Effector CD8-positive, alpha-beta T cell (primary cell): ENCODE measurements at regions not wholly inside any gene's neighbourhood (a gene's known extent, or its start where the extent isn't known, plus 50 kb on each side); places are given as distances from the start of the nearest gene placed in this dataset.

Experiments
- DNase-seq: peaks from one replicate; lab custom pipeline; 2025; lab: John Stamatoyannopoulos, UW

DNA sequence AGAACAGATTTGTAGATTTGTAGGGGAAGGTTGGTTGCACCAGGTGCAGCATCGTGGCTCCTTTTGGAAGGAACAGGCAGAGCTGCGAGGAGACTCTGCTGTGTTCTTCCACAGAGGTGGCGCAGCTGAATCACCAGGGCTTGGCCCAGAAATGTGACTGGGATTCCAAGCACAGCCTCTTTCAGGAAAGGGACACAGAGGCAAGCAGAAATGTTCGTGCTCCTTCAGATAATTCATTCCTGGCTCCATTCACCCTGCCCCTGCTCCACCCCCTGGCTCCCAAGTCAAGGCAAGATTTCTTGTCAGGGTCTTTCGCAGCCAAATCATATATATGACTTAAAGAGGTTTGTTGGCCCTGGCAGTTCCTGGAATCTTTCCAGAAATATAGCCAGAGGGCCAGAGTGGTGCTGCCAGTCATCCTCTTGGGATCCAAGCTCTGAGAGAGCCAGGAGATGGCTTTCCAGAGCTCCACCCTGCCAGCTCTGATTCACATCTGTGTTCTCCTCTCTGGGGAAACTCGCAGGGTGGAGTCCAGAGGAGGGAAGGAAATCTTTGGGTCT lies 203.9 kb upstream of the TANK start:
- no peak for DNase-seq

DNA sequence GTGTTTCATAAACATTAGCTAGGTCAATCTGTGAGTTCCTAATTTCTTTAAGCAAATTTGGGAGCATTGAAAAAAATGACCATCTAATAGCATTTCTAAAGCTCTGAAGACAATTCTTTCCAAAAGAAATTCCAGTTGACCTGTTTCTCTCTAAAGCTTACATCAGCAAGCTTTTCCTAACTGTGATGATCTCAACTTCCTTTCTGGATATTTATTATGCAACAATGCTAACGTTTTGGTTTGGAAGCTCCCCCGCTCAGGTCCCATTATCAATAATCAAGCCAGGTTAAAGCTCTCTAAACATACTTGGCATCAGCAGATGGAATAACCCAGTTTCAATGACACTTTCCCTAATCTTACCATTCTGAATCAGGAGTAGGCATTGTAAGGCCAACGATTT lies 196.3 kb upstream of the TANK start:
- no peak for DNase-seq

DNA sequence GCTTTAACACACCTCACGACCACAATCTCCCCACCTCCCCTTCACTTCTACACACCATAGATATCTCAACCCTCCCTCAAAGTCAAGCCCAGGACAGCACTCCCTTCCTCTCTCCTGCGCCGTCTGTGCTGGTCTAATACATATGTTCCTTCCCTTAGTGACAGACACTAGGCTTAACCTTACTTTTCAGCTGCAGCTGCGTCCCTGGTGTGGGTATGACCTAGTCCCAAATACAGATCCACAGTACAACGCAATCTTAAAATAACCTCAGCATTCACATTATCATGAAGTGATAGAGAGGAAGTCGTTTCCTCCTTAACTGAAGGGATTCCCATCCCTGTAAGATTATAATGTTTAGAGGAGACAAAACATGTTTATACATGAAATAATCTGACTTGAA lies 192.7 kb upstream of the TANK start:
- DNase-seq, result no peak

DNA sequence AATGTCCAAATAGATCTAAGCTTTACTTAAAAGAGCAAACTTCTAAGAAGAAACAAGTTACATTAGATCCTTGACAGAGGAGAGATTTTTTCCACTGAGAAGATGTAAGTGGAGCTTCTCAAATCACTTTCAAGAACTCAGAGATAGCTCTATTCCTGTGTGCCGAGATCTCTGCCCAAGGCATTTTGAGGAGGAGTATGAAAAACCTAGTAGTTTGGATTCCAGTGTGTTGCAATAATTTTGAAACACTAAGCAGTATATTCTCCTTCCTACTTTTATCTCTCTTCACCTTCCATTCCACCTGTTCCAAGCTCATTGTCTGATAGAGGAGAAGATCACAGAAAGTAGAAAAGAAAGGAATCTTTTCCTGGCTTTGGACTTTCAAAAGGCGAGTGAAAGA lies 192.0 kb upstream of the TANK start:
- no peak for DNase-seq

DNA sequence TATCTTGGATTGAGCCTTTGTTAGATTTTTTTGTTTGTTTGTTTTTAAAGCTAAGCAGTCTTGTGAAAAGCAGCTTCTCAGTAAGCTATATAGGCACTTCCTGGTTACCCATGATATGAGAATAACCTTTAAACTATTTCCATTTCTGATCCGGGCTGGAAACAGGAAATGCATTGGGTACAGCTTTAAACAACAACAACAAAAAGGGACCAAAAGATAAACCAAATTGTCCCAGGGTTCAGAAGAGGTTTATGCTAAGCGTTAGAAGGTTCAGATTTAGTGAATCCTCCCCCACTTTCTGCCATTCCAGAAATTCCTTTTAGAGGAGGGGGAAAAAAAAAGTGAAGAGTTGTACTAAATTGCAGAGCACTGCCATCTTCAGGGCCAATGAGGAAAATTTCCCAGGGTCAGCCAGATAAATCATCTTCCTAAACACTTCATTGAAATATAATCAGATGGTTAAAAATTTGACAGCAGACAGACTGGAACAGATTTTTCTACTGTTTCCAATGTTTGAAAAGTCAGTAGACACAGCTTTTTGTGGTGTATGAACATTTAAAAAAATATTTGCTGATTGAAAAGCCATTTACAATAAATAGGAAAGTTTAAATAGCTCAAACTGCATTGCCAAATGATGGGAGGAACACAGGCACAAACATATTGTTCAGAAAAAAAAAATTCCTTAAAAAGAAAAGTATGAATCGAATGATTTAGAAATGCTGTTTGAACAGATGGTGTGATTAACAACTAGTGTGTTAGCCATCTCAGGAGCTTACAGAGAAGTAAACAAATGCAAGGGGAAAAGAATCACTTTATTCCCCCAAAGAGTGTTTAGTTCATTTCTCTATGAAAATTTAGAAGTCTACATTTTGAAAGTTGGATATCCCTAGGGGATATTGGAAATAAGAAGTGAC lies 189.9 kb upstream of the TANK start:
- DNase-seq, result no peak

DNA sequence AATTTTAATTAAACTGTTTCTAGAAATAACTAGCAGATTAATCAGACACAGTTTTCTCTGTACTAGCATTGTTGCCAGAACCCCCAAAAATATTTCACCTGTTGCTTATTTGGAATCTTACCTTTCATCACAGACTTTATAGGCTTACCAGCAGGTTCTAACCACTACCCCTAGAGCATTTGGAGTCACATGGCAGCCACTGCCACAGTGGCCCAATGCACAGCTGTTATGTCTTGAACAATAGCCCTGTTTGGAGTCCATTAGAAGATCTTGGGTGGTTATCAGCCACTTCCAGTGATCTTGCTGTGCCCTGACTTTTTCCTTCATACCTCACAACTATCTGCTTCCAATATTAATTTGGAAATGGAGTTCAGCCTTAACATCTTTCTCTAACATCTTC lies 186.2 kb upstream of the TANK start:
- no peak for DNase-seq

DNA sequence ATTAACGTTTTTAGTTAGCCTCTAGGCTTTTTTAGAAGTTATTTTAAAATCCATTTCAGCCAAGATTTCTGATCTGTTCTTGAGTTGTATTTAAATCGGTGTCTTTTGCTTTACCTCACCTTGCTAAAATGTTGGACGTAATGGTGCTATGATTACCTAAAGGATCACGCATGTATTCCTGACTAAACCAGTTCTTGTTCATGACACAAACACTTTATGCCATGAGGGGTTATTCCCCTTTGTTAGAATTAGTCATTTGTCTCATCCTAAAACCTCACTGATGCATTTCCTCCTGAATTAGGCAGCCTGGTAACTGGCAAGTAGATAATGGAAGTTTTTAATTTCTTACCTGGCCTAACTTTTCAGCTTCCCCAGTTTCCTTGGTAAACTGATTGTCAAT lies 185.4 kb upstream of the TANK start:
- no peak for DNase-seq

DNA sequence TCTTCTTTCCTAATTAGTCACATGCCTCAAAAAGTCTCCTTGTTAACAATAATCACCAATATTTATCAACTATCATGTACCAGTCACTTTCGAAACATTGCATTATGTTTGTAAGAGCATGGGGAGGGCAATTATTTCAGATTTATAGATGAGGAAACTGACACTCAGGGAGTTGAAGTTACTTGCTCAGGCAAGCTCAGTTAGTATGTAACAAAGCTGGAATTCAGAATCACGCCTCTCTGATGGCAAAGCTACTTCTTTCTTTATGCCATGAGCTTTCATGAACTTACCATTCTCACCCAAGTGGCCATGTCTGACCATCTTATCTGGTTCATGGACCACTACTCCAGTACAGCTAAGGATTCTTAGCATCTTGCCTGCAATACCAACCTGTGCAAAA lies 183.4 kb upstream of the TANK start:
- DNase-seq, result no peak

DNA sequence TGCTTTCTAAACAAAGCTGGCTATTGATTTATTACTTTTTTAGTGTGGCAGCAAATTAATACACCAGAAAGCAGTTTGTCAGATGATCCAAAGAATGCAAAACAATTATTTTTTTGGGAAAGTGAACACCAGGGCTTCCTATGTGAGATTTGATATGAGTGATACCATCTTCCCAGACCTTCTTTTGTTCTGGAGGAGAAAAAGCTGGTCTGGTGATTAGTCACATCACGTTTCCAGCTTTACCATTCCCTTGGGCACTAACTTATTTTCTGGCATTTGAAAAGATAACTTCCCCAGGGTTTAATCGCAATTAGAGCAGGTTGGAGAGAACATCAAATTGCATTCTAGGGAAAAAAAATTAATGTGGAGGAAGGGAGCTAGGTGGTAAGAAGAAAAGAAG lies 182.9 kb upstream of the TANK start:
- no peak for DNase-seq

DNA sequence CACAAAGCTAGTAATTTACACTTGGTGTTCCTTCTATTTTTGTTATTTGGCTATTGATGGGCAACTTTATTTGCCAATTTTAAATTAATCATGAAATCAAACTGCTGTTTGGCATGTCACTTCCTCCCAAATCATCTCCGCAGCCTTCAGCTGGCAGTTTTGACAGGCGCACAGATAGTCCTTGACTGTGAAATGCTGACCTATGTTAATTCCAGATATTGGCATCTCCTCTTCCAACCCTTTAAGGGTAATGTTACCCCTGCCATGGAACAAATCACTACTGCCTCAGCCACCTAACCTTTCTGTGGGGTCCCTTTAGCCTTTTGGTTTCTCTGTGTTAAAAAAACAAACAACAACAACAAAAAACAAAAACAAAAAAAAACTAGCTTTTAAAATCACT lies 182.4 kb upstream of the TANK start:
- no peak for DNase-seq

DNA sequence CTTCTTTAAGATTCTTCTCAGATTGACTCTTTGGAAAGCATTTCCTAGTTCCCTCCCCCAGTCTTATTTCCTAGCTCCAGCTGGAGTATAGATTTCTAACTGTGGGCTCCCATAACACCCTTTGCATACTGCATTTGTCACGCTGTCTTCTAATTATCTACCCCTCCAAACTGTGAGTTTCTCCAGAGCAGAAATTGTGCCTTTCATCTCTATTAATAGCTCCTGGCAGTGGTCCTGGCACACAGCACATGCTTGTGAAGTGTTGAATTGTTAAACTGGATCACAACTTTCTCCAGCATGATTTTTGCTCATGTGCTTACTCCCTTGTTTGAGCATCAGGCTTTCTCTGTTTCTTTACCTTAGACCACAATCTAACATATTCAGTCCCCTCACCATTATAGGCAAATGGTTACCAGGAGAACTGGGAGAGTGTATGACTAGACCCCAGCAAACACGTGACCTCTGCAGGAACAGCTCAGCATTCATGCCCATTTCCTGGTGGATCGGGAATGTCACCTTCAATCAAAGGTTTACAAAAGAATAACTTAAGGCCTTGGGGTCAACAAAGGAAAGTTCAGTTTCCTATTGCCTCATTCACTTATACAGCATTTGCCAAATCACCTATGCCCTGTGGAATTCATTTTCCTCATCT lies 175.7 kb upstream of the TANK start:
- DNase-seq, result no peak

DNA sequence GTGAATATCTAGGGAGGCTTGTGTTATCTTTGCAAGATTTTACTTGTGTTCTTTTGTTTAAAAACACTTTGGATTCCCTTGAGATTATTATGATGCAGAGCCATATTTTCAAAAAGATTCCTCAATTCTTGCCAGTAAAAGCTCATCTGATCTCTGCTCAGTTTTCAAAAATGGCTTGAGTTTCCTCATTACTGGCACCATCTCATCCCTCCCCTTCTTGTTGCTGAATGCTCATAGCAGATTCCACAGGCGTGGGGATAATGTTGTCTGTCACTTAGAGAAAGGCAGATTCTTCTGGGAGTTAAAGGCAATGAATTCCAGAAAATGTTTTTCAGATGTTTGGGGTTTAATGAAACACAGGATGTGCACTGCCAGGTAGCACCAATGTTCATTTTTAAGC lies 170.4 kb upstream of the TANK start:
- no peak for DNase-seq

DNA sequence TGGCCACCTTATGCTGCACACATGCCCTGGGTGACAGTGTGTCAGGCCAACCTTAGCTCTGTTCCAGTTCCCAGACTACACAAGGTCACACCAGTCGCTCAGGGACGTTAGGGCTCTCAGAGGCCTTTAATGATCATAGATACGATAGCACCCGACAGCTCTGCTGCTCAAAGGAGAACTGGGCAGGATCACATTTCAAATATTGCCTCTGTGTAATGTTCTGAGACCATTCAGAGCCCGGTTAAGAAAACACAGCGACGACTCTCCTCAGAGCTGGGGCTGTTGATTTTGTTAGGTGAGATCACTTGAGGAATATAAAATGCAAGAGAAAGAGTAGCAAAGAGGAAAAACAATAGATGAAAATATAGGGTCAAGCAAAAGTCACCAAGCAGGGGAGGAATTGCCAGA lies 166.6 kb upstream of the TANK start:
- DNase-seq, result no peak

DNA sequence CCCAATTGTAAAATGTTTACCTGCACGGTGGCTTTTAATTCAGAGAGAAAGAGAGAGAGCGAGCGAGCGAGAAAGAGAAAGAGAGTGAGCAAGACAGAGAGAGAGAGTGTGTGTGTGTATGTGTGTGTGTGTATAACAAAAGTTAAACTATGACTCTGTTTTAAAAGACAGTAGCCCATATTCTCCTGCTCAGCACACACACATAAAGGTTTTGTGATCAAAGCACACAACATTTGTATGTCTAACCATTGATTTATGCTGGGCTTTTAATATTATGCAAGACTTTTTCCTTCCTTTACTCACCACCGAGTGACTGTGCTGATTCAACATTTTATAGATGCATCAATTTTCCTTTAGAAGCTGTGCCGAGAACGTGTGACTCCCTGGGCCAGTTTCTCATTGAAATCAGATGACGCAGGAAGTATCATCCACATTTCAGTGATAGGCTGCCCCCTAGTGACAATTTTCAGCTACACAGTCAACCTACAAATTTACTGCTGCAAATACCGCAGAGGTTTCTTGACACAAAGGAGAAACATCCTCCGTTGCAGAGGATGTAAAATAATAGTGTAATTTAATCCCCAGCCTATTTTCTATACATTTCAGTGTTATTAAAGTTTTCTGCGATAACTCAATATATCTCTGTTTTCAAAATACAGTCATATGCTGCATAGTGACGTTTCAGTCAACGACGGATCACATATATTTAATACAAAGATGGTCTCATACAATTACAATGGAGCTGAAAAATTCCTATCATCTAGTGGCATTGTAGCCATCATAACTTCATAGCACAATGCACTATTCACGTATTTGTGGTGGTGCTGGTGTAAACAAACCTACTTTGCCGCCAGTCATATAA lies 165.9 kb upstream of the TANK start:
- DNase-seq, result peak; percentile 51

DNA sequence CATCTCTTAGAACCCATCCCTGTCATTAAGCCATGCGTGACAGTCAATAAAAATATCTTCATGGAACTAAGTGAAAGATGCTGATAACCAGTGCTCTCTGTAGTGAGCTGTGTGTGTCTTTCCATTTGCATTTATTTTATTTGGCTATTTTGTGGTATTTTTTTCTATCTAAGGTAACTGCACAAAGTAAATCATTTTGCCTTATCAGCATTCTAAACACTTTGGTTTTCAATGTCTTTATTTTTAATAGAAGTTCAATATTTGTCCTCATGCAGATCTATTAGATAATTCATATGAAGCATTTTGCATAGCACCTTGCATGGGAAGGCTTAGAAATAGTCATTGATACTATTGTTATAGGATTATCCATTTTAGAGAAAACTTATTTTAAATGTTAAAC lies 163.6 kb upstream of the TANK start:
- no peak for DNase-seq

DNA sequence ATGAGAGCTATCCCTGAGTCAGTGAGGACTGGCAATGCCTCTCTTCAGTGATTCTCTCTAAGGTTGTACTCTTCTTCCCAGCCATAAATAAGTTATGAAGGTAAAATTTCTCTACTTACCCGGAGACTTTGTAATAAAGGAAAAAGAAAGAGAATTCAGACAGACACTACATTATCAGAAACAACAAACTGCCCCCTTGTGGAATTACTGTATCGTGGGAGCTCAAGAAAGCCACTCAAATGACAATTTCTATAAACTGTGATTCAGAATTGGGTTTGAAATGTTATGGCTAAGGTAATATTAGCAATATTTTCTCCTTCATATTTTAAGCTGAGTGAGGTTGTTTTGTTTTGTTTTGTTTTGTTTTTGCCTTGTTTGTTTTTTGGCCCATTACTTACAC lies 155.8 kb upstream of the TANK start:
- no peak for DNase-seq

DNA sequence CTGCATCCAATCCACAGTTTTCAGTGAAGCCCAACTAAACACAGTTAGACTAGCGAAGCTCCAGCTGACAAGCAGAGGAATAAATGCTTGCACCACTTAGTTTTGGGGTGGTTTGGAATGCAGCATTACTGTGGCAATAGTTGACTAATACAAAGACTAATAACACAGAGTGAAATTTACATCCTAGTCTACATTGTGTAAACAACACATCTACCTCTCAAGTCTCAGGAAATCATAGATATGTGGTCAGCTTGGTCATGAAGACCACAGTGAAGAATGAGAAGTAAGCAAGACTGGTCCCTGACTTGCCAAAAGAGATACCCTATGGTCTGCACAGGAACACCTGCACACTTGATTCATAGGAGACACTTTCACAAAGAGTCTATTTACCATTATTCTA lies 155.1 kb upstream of the TANK start:
- no peak for DNase-seq

DNA sequence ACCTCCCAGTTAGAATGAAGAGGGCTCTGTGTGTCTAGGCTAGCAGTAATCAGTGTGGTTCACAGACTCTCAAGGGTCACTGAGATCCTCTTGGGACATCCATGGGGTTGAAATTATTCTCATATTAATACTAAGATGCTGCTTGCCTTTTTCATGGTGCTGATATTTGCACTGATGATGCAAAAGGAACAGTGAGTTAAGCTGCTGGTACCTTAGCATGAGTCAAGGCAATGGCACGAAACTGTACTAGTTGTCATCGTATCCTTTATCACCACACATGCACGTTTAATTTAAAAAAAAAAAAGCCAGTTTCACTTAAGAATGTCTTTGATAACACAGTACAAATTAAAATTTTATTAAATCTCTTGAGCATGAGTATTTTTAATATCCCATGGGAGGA lies 151.9 kb upstream of the TANK start:
- DNase-seq, result no peak

DNA sequence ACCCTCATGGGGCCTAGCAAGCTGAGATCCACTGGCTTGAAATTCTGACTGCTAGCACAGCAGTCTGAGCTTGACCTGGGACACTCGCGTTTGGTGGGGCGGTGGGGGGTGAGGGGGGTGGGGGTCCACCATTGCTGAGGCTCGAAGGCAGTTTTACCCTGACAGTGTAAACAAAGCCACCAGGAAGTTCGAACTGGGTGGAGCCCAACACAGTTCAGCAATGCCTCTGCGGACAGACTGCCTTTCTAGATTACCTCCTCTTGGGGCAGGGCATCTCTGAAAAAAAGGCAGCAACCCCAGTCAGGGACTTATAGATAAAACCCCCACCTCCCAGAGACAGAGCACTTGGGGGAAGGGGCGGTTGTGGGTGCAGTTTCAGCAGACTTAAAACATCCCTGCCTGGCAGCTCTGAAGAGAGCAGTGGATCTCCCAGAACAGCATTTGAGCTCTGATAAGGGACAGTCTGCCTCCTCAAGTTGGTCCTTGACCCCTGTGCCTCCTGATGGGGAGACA lies 149.7 kb upstream of the TANK start:
- no peak for DNase-seq

DNA sequence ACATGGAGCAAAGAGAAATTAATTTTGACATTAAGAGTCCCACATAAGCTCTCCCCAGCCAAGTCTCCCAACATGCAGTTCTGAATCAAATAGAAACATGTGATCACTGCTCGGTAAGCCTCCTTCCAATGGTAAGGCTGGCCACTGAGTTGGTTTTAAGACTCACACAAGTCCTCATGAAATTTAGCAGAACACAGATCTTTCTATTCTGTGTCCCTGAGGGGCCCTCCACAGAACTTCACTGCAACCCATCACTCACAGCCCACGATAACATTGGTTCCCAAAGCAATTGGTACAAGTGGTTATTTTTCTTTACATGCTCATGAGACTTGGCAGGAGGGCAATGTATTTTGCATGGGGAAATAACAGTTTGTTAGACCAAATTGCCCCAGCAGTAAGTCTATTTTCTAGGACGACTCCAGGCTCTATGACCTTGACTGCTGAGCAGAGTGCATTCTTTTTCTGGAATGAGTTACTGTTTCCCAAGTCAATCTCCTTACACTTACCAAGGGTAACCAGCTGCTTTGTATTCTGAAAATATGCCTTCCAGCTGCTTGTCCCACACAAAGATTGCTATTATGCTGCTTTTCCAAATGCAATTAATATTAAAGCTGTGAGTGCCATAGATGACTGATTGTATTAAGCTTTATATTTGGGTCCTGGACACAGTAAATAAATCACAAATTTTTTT lies 142.3 kb upstream of the TANK start:
- no peak for DNase-seq

DNA sequence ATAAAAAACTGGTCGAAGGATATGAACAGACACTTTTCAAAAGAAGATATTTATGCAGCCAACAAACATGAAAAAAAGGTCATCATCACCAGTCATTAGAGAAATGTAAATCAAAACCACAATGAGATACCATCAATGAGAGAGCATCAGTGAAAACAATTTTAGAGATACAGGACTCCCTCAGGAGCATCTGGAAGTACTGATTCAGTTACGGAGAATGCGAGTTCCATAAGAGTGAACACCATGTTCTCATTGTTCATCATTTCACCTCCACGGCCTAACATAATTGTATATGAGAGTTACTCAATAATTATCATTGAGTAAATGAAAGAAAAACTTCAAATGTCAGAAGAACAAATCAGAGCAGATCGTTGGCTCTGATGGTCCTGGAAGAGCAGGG lies 140.9 kb upstream of the TANK start:
- no peak for DNase-seq

DNA sequence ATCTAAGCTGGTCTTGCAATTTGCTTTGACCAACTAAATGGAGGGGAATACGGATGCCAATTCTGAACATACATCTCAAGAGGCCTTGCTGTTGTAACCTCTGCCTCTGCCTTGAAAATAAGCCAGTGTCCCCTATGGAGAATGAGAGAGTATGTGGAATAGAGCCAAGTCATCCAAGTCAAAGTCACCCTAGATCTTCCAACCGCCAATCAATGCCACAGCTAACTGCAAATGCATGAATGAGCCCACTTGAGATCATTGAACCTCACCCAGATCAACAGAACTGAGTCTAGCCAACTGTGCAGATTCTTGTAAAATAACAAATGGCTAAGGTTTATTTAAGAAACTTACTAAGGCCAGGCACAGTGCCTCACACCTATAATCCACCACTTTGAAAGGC lies 139.8 kb upstream of the TANK start:
- DNase-seq, result no peak
